ENCODE measurements at regions not wholly inside any gene's neighbourhood (a gene's known extent, or its start where the extent isn't known, plus 50 kb on each side); places are given as distances from the start of the nearest gene placed in this dataset.

- Mint-ChIP-seq H3K4me3 (ENCODE audit: unreplicated experiment) (no peak overlapping the region), H3K27me3 (ENCODE audit: unreplicated experiment) (no peaks in the 10 kb centered on the region), H3K4me1 (ENCODE audit: low read depth, unreplicated experiment) (no peaks in the 10 kb centered on the region), H3K27ac (ENCODE audit: unreplicated experiment) (no peak overlapping the region), H3K36me3 (ENCODE audit: unreplicated experiment) (no peaks in the 10 kb centered on the region), H3K9me3 (ENCODE audit: unreplicated experiment) (no peaks in the 10 kb centered on the region)
- no peak for TF ChIP-seq CTCF (IDR thresholded peaks at IDR 0.05; ENCODE audit: partially characterized antibody, unreplicated experiment)
- DNase-seq = no peak
Measured at GRCh38 chr1:209516771-209517680, 66.5 kb upstream of the CAMK1G start.

- Mint-ChIP-seq H3K4me1 (ENCODE audit: low read depth, unreplicated experiment) (no peaks in the 10 kb centered on the region), H3K27me3 (ENCODE audit: unreplicated experiment) (no peaks in the 10 kb centered on the region), H3K4me3 (ENCODE audit: unreplicated experiment) (no peak overlapping the region), H3K36me3 (ENCODE audit: unreplicated experiment) (no peaks in the 10 kb centered on the region), H3K9me3 (ENCODE audit: unreplicated experiment) (no peaks in the 10 kb centered on the region), H3K27ac (ENCODE audit: unreplicated experiment) (no peak overlapping the region)
- TF ChIP-seq CTCF (IDR thresholded peaks at IDR 0.05; ENCODE audit: partially characterized antibody, unreplicated experiment) = no peak
- no peak for DNase-seq
Measured at GRCh38 chr1:209517681-209518050, 65.8 kb upstream of the CAMK1G start.

- Mint-ChIP-seq H3K9me3 (ENCODE audit: unreplicated experiment) (no peaks in the 10 kb centered on the region), H3K27ac (ENCODE audit: unreplicated experiment) (no peak overlapping the region), H3K36me3 (ENCODE audit: unreplicated experiment) (no peaks in the 10 kb centered on the region), H3K27me3 (ENCODE audit: unreplicated experiment) (peaks cover 2% of the 10 kb centered on the region), H3K4me1 (ENCODE audit: low read depth, unreplicated experiment) (no peaks in the 10 kb centered on the region), H3K4me3 (ENCODE audit: unreplicated experiment) (no peak overlapping the region)
- TF ChIP-seq CTCF (IDR thresholded peaks at IDR 0.05; ENCODE audit: partially characterized antibody, unreplicated experiment) = no peak
- DNase-seq = no peak
Measured at GRCh38 chr1:209519786-209520185, 63.7 kb upstream of the CAMK1G start.

- H3K27ac Mint-ChIP-seq (ENCODE audit: unreplicated experiment) = no peak overlapping the region
- peaks cover 2% of the 10 kb centered on the region for H3K27me3 Mint-ChIP-seq (ENCODE audit: unreplicated experiment)
- H3K9me3 Mint-ChIP-seq (ENCODE audit: unreplicated experiment) = no peaks in the 10 kb centered on the region
- H3K4me3 Mint-ChIP-seq (ENCODE audit: unreplicated experiment) = no peak overlapping the region
- no peaks in the 10 kb centered on the region for H3K4me1 Mint-ChIP-seq (ENCODE audit: low read depth, unreplicated experiment)
- no peak for DNase-seq
- H3K36me3 Mint-ChIP-seq (ENCODE audit: unreplicated experiment) = no peaks in the 10 kb centered on the region
- no peak for TF ChIP-seq CTCF (IDR thresholded peaks at IDR 0.05; ENCODE audit: partially characterized antibody, unreplicated experiment)
Measured at GRCh38 chr1:209522826-209523225, 60.7 kb upstream of the CAMK1G start.

GRCh38 chr1:209526137-209526536 is 57.4 kb upstream of the CAMK1G start:
- DNase-seq = no peak
- no peaks in the 10 kb centered on the region for H3K36me3 Mint-ChIP-seq (ENCODE audit: unreplicated experiment)
- H3K27me3 Mint-ChIP-seq (ENCODE audit: unreplicated experiment) = peaks cover 2% of the 10 kb centered on the region
- H3K4me3 Mint-ChIP-seq (ENCODE audit: unreplicated experiment) = no peak overlapping the region
- TF ChIP-seq CTCF (IDR thresholded peaks at IDR 0.05; ENCODE audit: partially characterized antibody, unreplicated experiment) = no peak
- H3K4me1 Mint-ChIP-seq (ENCODE audit: low read depth, unreplicated experiment) = no peaks in the 10 kb centered on the region
- H3K27ac Mint-ChIP-seq (ENCODE audit: unreplicated experiment) = no peak overlapping the region
- no peaks in the 10 kb centered on the region for H3K9me3 Mint-ChIP-seq (ENCODE audit: unreplicated experiment)
